ENCODE measurements at regions not wholly inside any gene's neighbourhood (a gene's known extent, or its start where the extent isn't known, plus 50 kb on each side); places are given as distances from the start of the nearest gene placed in this dataset.

DNA sequence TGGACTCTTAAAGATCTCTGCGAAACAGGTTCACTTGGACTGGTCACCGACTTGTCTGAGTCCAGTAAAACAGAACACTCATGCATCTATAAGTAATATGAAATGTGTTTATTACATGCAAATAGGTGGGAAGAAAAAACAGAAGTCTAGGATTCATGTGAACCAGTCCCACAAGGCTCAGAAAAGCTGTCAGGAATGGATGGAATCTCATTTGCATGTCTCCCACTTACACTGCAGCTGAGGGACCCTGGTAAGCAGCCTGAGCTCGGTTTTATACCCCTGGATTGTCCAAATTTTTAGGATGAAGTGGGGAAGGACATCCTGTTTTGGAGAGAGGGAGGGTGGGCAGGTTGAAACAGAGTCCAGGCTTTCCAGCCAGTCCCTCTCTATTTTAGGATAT is 1545.1 kb upstream of the PCDH20 start:
- TF ChIP-seq RAD21 (IDR thresholded peaks at IDR 0.05; ENCODE audit: low read depth), result no peak
- no peak for TF ChIP-seq POLR2AphosphoS5 (IDR thresholded peaks at IDR 0.05; ENCODE audit: low read depth, low read length)
- TF ChIP-seq, protein P1, sequence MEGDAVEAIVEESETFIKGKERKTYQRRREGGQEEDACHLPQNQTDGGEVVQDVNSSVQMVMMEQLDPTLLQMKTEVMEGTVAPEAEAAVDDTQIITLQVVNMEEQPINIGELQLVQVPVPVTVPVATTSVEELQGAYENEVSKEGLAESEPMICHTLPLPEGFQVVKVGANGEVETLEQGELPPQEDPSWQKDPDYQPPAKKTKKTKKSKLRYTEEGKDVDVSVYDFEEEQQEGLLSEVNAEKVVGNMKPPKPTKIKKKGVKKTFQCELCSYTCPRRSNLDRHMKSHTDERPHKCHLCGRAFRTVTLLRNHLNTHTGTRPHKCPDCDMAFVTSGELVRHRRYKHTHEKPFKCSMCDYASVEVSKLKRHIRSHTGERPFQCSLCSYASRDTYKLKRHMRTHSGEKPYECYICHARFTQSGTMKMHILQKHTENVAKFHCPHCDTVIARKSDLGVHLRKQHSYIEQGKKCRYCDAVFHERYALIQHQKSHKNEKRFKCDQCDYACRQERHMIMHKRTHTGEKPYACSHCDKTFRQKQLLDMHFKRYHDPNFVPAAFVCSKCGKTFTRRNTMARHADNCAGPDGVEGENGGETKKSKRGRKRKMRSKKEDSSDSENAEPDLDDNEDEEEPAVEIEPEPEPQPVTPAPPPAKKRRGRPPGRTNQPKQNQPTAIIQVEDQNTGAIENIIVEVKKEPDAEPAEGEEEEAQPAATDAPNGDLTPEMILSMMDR (IDR thresholded peaks at IDR 0.05 in 2 of 3, conservative IDR thresholded peaks at IDR 0.05 in 1 of 3; ENCODE audit: borderline replicate concordance in 1 of 3, insufficient read depth in 1 of 3, low read depth in 2 of 3, low read length in 2 of 3), result no peak
- TF ChIP-seq SIN3A (IDR thresholded peaks at IDR 0.05; ENCODE audit: low read depth), result no peak
- TF ChIP-seq EZH2phosphoT487 (IDR thresholded peaks at IDR 0.05; ENCODE audit: borderline replicate concordance), result no peak
- no peak for TF ChIP-seq TCF7L2 (IDR thresholded peaks at IDR 0.05; ENCODE audit: borderline replicate concordance, extremely low read depth, insufficient read depth, insufficient read length)
- no peak for TF ChIP-seq EZH2 (IDR thresholded peaks at IDR 0.05)

Data from HCT116 (cell line).